Activated naive CD8-positive, alpha-beta T cell treated with anti-CD3 and anti-CD28 coated beads, Interleukin-2, amount 10 ng/mL, durations not matched to agents 7 days and 5 days (primary cell): ENCODE measurements at regions not wholly inside any gene's neighbourhood (a gene's known extent, or its start where the extent isn't known, plus 50 kb on each side); places are given as distances from the start of the nearest gene placed in this dataset.

Experiments used
- ATAC-seq: fragments of 150-1000 bp; cut with Tn5 transposase; one replicate; pipeline ENCODE4 v1.10.0; 2021; ENCODE audit warnings: low read depth, moderate library complexity
- POLR2A ChIA-PET: fragments of 350-600 bp; sonication (Branson Sonifier 250); formaldehyde crosslinking; loops from one replicate; lab custom pipeline; 2021; ENCODE audit warnings: antibody characterized with exemption; lab: Charles Lee
- DNase-seq: peaks from one replicate; pipeline ENCODE4 v3.0.0; 2021
- H3K27ac Mint-ChIP-seq: one replicate; pipeline ENCODE4 v1.8.0; 2022; ENCODE audit warnings: mild to moderate bottlenecking, mixed read lengths
- H3K27me3 Mint-ChIP-seq: one replicate; pipeline ENCODE4 v1.8.0; 2022; ENCODE audit warnings: mild to moderate bottlenecking, moderate library complexity, mixed read lengths
- H3K36me3 Mint-ChIP-seq: one replicate; pipeline ENCODE4 v1.8.0; 2021; ENCODE audit warnings: mild to moderate bottlenecking, mixed read lengths
- H3K4me1 Mint-ChIP-seq: one replicate; pipeline ENCODE4 v1.8.0; 2021; ENCODE audit warnings: mixed read lengths
- H3K4me3 Mint-ChIP-seq: one replicate; pipeline ENCODE4 v1.8.0; 2022; ENCODE audit warnings: mild to moderate bottlenecking, moderate library complexity, mixed read lengths
- H3K9me3 Mint-ChIP-seq: one replicate; pipeline ENCODE4 v1.8.0; 2021; ENCODE audit warnings: mixed read lengths

DNA sequence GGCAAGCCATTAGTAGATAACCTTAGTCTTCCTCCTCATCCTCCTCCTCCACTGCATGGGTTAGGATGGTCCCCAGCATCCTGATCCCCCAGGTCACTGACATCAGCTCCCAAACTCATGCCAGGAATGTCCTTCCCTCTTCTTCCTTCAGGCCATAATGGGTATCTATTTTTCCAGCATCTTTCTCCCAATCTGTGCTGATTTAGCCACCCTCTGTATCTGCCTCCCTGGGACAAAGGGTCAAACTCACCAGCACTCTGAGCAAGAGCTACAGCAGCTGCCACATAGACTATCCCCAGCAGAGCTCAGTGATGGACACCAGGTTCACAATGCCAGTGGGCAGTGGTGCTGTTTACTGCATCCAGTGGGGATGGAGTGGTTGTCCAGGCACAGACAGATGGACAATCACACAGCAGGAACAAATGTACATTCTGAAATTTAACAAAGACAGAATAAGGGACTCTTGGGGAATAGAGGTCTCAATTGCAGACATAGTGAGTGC, 115.2 kb upstream of the TOP3B start:
- POLR2A ChIA-PET, result no interaction called here
- no peak for ATAC-seq
- Mint-ChIP-seq H3K9me3 (no peaks in the 10 kb centered on the region), H3K27me3 (peaks cover 49% of the 10 kb centered on the region), H3K4me3 (no peak overlapping the region), H3K4me1 (peaks cover 3% of the 10 kb centered on the region), H3K36me3 (no peaks in the 10 kb centered on the region), H3K27ac (no peak overlapping the region)
- DNase-seq, result no peak

DNA sequence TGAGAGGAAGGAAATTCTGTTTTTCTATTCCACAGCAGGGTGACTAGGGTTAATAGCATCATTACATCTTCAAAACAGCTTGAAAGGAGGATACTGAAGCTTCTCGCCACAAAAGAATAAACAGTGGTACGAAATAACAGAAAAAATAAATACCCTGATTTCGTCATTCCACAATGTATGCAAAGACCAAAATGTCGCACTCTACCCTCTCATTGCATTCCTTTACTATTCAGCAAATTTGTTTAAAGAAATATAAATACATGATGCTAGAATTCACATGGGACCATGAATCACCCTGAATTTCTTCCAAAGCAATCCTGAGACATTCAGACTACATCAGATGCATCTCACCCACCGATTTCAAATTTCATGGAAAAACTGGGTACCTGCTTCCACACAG, 112.3 kb upstream of the TOP3B start:
- DNase-seq (no peak), ATAC-seq (no peak)
- Mint-ChIP-seq H3K4me1 (peaks cover 5% of the 10 kb centered on the region), H3K27ac (no peak overlapping the region), H3K36me3 (no peaks in the 10 kb centered on the region), H3K9me3 (no peaks in the 10 kb centered on the region), H3K27me3 (peaks cover 59% of the 10 kb centered on the region), H3K4me3 (no peak overlapping the region)
- POLR2A ChIA-PET, result no interaction called here

DNA sequence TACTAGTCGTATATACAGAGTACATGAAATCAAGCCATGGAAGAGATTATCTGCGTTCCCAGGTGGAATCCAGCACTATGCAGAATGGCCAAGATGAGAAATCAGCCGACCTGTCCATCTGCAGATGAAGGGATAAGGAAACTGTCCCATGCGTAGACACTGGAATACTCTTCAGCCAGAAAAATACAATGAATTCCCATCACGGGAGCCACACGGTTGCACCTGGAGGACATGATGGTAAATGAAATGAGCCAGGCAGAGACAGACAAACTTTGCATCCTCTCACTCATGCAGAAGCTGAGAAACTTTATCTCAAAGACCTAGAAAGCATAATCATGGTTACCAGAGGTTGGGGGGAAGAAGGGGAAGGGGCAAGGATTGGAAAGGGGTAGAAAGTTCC, 111.9 kb upstream of the TOP3B start:
- Mint-ChIP-seq H3K9me3 (no peaks in the 10 kb centered on the region), H3K4me1 (peaks cover 5% of the 10 kb centered on the region), H3K27ac (no peak overlapping the region), H3K27me3 (peaks cover 56% of the 10 kb centered on the region), H3K36me3 (no peaks in the 10 kb centered on the region), H3K4me3 (no peak overlapping the region)
- DNase-seq (no peak), ATAC-seq (no peak)
- POLR2A ChIA-PET, result no interaction called here

DNA sequence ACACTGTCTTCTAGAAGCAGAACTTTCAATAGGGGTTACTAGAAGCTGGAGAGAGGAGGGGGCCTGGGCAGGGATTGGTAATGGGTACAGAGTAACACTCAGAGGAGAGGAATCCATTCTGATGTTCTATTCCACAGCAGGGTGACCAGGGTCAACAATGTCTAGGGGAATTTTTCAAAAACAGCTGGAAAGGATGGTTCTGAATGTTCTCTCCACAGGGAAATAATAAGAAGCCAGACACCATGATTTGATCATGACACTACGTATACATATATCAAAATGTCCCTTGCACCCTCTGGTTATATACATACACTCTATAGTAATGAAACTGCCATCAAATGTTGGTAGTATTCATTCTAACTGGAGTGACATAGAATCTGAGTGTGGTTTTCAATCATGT, 111.2 kb upstream of the TOP3B start:
- ATAC-seq, result no peak
- H3K4me3 Mint-ChIP-seq, result no peak overlapping the region
- H3K27me3 Mint-ChIP-seq, result peaks cover 53% of the 10 kb centered on the region

DNA sequence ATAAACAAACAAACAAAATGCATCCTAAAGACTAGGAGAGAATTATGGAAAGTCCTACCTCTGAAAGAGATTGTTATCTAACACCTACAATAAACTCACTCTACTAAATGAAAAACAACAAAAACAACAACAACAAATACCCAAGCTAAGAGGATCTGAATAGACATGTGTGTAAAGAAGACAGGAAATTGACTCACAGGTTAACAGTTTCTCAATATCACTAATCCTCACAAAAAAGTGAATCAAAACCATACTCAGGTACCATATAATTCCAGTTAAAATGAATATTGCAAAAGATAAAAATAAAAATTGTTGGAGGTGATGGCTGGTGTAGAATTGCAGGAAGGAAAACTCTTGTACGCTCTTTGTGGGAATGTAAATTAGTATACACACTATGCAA, 110.4 kb upstream of the TOP3B start:
- H3K9me3 Mint-ChIP-seq, result no peaks in the 10 kb centered on the region
- no peak overlapping the region for H3K4me3 Mint-ChIP-seq
- ATAC-seq (no peak), DNase-seq (no peak)
- peaks cover 5% of the 10 kb centered on the region for H3K4me1 Mint-ChIP-seq
- no peaks in the 10 kb centered on the region for H3K36me3 Mint-ChIP-seq
- POLR2A ChIA-PET, result no interaction called here
- H3K27ac Mint-ChIP-seq, result no peak overlapping the region
- H3K27me3 Mint-ChIP-seq, result peaks cover 53% of the 10 kb centered on the region

More for the DNA sequence above, 111.2 kb upstream of the TOP3B start:
- no peaks in the 10 kb centered on the region for H3K36me3 Mint-ChIP-seq
- DNase-seq, result no peak
- H3K4me1 Mint-ChIP-seq, result peaks cover 5% of the 10 kb centered on the region
- POLR2A ChIA-PET, result no interaction called here
- no peaks in the 10 kb centered on the region for H3K9me3 Mint-ChIP-seq
- no peak overlapping the region for H3K27ac Mint-ChIP-seq

DNA sequence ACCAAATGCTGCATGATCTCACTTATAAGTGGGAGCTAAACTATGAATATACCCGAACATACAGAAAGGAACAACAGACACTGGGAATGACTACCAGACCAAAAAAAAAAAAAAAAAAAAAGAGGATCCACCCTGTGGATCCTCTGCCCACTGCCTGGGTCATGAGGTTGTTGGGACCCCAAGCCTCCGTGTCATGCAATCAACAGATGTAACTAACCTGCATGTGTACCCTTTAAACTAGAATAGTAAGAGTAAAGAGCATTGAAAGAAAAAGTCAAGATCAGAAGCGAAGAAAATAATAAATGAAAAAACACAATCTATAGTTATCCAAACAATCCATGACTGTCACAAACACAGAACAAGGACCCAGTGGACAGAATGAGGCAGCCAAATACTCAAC, 109.5 kb upstream of the TOP3B start:
- no peak for ATAC-seq
- H3K9me3 Mint-ChIP-seq, result no peaks in the 10 kb centered on the region
- H3K4me3 Mint-ChIP-seq, result no peak overlapping the region
- POLR2A ChIA-PET, result no interaction called here
- H3K27me3 Mint-ChIP-seq, result peaks cover 46% of the 10 kb centered on the region
- peaks cover 5% of the 10 kb centered on the region for H3K4me1 Mint-ChIP-seq
- H3K36me3 Mint-ChIP-seq, result no peaks in the 10 kb centered on the region
- DNase-seq, result no peak
- H3K27ac Mint-ChIP-seq, result no peak overlapping the region

DNA sequence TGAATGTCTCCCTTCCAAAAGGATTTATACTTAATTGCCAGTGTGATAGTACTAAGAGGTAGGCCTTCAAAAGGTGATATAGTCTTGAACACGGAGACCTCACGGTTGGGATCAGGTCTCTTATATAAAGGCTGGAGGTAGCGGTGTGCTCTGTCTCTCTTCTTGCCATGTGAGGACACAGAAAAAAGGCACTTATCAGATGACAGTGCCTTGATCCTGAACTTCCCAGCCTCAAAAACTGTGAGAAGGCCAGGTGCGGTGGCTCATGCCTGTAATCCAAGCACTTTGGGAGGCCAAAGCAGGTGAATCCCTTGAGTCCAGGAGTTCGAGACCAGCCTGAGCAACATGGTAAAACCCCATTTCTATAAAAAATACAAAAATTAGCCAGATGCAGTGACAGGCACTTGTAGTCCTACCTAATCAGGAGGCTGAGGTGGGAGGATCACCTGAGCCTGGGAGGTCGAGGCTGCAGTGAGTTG, 108.9 kb upstream of the TOP3B start:
- H3K36me3 Mint-ChIP-seq, result no peaks in the 10 kb centered on the region
- DNase-seq (no peak), ATAC-seq (no peak)
- peaks cover 5% of the 10 kb centered on the region for H3K4me1 Mint-ChIP-seq
- H3K27me3 Mint-ChIP-seq, result peaks cover 42% of the 10 kb centered on the region
- H3K4me3 Mint-ChIP-seq, result no peak overlapping the region
- no peaks in the 10 kb centered on the region for H3K9me3 Mint-ChIP-seq
- POLR2A ChIA-PET, result no interaction called here
- H3K27ac Mint-ChIP-seq, result no peak overlapping the region

DNA sequence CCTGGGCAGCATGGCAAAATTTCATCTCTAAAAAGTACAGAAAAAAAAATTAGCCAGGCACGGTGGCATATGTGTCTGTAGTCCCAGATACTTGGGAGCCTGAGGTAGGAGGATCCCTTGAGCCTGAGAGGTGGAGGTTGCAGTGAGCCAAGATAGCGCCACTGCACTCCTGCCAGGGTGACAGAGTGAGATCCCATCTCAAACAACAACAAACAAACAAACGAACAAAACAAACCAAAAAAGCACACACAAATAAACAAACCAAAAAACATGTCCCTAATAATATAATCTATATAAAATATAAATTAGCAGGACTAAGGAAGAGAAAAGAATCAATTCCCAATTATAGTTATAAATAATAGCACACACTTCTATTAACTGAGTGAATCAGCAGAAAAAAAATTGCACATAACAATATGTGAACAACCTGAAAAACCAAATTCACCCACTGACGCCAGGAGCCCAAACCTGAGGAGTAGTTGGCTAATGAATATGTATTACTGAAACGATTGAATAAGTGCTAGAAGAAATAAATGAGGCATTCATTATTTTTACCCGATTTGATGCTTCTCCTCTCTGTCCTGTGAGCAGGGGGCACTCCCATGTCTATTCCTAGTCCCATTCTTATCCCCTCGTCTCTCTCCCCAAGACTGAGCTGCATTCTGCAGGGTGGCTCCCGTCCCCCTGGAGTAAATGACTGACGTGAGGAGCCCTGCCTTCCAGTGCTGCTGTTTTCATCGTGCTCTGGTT, 108.2 kb upstream of the TOP3B start:
- H3K27me3 Mint-ChIP-seq, result peaks cover 38% of the 10 kb centered on the region
- POLR2A ChIA-PET, result no interaction called here
- H3K4me1 Mint-ChIP-seq, result peaks cover 5% of the 10 kb centered on the region
- H3K27ac Mint-ChIP-seq, result no peak overlapping the region
- no peaks in the 10 kb centered on the region for H3K36me3 Mint-ChIP-seq
- ATAC-seq, result no peak
- DNase-seq, result no peak
- H3K4me3 Mint-ChIP-seq, result no peak overlapping the region
- H3K9me3 Mint-ChIP-seq, result no peaks in the 10 kb centered on the region

DNA sequence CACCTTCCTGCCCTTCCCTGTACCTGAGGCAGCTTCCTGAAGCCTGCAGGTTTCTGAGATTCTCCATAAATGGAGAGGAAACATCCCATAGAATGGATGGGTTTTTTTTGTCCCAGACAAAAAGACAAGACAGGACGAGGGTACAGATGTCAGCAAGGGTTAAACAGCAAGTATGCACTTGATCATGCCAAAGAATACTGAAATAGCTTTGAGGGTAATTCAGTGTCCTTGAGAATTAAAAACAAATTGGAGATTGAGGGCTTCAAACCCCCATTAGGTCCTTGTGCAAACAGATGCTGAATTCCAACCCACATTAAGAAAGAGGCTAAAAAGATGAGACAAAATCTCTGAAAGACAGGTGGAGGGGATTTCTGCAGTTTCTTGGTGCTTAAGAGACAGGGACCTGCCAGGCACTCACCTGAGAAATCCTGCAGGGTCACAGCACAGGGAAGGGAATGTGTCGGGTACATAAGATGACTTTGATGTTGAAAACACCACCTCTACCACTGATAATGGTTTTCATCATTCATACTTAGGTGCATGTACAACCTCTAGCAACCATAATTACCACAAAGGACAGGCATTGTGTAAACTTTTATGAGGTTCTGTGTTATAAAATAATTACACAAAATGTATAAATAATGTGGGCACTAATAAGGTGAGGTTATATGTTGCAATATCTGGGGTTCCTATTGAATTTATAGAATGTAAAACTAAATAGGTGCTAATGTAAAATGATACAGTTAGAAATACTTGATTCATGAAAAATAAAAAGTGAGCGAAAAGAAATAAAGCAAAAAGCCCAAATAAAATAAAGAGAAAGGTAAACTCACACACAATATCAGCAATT, 107.1 kb upstream of the TOP3B start:
- Mint-ChIP-seq H3K4me1 (peaks cover 5% of the 10 kb centered on the region), H3K27ac (no peak overlapping the region), H3K9me3 (no peaks in the 10 kb centered on the region), H3K4me3 (no peak overlapping the region), H3K27me3 (peaks cover 26% of the 10 kb centered on the region), H3K36me3 (no peaks in the 10 kb centered on the region)
- DNase-seq (no peak), ATAC-seq (no peak)
- POLR2A ChIA-PET, result no interaction called here

DNA sequence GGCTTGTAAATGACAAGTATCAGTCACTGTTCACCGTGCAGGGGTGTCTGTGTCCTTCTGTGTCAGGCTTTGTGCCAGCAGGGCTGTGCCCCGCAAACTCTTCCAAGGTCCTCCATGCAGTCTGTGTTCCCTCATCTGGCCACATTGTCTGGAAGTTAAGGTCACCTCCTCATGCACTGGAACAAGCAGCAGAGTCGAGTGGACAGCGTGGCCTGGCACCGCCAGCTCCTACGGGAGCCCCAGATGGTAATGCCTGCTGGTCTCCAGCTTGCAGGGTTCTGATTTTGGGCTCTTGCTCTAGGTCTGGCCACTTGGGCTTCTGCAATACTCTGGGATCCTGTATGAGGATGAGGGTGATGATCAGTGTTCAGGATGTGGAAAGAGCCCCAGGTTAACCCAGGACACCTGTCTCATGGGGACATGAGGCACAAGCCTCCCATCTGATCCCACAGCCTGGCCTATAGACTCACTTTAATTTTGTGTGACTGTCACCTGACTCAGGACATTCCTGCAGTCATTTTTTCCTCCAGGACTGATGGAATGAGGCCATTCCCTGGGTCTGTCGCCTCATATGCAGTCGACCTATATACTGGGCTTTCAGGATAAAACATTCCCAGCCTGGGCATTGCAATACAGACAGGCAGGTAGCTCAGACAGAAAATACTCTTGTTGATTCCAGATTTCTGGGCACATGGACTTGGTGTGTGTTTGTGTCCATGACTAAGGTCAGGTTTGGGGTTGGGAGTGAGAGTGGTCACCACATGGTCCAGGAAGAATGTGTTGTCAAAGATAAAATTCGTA, 106.3 kb upstream of the TOP3B start:
- no peaks in the 10 kb centered on the region for H3K36me3 Mint-ChIP-seq
- H3K9me3 Mint-ChIP-seq, result no peaks in the 10 kb centered on the region
- H3K27ac Mint-ChIP-seq, result no peak overlapping the region
- peaks cover 5% of the 10 kb centered on the region for H3K4me1 Mint-ChIP-seq
- ATAC-seq (no peak), DNase-seq (no peak)
- peaks cover 22% of the 10 kb centered on the region for H3K27me3 Mint-ChIP-seq
- POLR2A ChIA-PET, result interaction anchor here (0.6 kb wide), 1 partner anchor 508 kb away, joined by 3 read pairs; no protein-coding TSS in a partner anchor
- H3K4me3 Mint-ChIP-seq, result no peak overlapping the region

DNA sequence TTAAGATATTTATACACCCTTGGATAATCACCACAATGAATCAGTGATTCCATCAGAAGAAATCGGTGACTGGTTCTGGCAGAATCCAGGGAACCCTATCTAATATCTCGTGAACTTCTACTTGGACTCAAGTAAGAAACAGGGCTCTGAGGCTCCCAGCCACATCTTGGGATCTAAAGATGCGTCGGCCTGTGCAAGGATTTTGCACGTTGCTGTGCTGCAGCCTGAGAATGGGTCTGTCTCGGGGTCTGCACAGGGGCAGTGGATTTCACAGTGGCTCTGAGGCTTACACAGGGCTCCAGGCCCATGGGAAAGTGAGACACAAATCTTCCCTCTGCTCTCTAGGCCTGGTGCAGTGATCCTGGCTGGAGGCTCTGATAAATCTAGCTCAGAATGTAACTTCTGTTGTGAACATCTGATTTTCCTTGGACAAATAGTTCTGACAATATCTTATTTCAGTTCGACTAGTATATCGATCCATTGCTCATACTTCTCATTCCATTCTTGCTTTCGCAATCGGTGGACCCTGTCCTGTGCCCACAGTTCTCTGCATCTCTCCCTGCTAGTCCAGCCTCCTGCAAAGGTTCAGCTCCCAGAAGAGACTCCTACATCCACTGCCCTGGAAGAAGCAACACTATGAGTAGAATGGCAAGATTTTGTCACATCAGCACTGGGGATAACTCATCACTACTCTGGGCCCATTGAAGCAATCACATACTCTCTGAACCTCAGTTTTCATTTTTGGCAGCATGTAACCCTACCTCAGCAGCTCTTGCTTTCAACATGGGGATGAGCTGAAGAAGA, 105.5 kb upstream of the TOP3B start:
- no peak overlapping the region for H3K27ac Mint-ChIP-seq
- POLR2A ChIA-PET, result no interaction called here
- peaks cover 5% of the 10 kb centered on the region for H3K4me1 Mint-ChIP-seq
- H3K9me3 Mint-ChIP-seq, result no peaks in the 10 kb centered on the region
- peaks cover 24% of the 10 kb centered on the region for H3K27me3 Mint-ChIP-seq
- no peak for ATAC-seq
- H3K36me3 Mint-ChIP-seq, result no peaks in the 10 kb centered on the region
- no peak overlapping the region for H3K4me3 Mint-ChIP-seq
- no peak for DNase-seq

DNA sequence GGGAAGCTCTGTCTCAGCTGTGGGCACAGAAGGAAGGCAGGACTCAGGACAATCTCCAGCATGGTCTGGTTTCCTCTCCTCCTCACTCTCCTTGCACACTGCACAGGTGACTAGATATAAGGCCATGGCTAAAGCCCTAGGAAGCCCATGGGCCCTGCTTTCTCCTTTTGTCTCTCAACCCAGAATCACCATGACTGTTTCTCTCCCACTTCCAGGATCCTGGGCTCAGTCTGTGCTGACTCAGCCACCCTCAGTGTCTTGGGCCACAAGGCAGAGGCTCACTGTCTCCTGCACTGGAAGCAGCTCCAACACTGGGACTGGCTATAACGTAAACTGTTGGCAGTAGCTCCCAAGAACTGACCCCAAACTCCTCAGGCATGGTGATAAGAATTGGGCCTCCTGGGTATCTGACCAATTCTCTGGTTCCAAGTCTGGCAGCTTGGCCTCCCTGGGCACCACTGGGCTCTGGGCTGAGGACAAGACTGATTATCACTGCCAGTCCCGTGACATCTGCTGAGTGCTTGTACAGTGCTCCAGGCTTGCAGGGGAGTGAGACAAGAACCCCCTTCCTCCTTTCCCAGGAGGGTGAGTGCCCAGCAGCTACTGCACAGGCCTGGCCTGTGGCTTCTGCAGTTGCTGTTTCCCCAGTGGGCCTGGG, 104.0 kb upstream of the TOP3B start:
- H3K4me1 Mint-ChIP-seq, result no peaks in the 10 kb centered on the region
- no peak for DNase-seq
- no peak overlapping the region for H3K27ac Mint-ChIP-seq
- H3K27me3 Mint-ChIP-seq, result peaks cover 30% of the 10 kb centered on the region
- no peaks in the 10 kb centered on the region for H3K9me3 Mint-ChIP-seq
- POLR2A ChIA-PET, result no interaction called here
- ATAC-seq, result no peak
- no peaks in the 10 kb centered on the region for H3K36me3 Mint-ChIP-seq
- no peak overlapping the region for H3K4me3 Mint-ChIP-seq
